ENCODE measurements at regions not wholly inside any gene's neighbourhood (a gene's known extent, or its start where the extent isn't known, plus 50 kb on each side); places are given as distances from the start of the nearest gene placed in this dataset.

DNA sequence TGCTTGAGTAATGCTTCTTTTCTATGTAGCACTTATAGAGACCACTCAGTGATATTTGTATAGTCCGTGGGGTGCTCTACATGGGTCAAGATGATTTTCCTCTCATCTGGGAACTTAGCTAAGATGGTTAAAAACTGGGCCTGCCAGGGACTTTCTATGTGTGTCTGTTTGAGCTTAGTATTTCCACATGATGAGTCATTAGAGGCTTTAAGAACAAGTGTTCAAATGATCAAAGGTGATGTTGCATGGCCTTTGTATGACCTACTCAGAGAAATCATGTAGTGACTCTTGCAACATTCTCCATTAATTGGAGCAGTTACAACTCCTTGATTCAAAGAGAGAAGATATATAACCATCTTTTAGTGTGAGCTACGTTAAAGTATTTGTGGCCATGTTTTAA, 1480.5 kb upstream of the IGFBP7 start:
- TF ChIP-seq, protein P1, sequence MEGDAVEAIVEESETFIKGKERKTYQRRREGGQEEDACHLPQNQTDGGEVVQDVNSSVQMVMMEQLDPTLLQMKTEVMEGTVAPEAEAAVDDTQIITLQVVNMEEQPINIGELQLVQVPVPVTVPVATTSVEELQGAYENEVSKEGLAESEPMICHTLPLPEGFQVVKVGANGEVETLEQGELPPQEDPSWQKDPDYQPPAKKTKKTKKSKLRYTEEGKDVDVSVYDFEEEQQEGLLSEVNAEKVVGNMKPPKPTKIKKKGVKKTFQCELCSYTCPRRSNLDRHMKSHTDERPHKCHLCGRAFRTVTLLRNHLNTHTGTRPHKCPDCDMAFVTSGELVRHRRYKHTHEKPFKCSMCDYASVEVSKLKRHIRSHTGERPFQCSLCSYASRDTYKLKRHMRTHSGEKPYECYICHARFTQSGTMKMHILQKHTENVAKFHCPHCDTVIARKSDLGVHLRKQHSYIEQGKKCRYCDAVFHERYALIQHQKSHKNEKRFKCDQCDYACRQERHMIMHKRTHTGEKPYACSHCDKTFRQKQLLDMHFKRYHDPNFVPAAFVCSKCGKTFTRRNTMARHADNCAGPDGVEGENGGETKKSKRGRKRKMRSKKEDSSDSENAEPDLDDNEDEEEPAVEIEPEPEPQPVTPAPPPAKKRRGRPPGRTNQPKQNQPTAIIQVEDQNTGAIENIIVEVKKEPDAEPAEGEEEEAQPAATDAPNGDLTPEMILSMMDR (IDR thresholded peaks at IDR 0.05; ENCODE audit: low read depth, low read length) = no peak
- H3K4me3 ChIP-seq (replicated peaks in 1 of 2; ENCODE audit: low read depth in 2 of 2, low read length in 2 of 2) = no peak overlapping the region
- no peak for DNase-seq (ENCODE audit: low read depth in 2 of 2)

DNA sequence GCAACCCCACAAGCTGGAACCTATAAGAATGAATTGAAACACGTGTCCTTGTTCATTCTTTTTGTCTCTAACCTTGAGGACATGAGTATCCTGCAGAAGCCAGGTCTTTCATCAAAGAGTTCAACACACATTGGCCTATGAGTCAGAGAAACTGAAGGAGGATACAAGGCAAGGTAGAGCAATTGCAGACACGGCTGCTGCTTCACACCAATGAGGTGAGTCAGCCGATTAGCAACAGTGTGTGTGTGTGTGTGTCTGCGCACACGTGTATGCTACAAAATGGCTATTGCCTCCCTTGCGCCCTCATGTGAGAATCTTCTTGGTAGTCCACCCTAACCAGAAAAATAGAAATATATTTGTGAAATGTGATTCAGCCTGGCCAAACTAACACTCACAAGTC, 1477.7 kb upstream of the IGFBP7 start:
- DNase-seq (ENCODE audit: low read depth in 2 of 2) = no peak
- TF ChIP-seq, protein P1 (IDR thresholded peaks at IDR 0.05; ENCODE audit: low read depth, low read length) = no peak
- no peak overlapping the region for H3K4me3 ChIP-seq (replicated peaks in 1 of 2; ENCODE audit: low read depth in 2 of 2, low read length in 2 of 2)

DNA sequence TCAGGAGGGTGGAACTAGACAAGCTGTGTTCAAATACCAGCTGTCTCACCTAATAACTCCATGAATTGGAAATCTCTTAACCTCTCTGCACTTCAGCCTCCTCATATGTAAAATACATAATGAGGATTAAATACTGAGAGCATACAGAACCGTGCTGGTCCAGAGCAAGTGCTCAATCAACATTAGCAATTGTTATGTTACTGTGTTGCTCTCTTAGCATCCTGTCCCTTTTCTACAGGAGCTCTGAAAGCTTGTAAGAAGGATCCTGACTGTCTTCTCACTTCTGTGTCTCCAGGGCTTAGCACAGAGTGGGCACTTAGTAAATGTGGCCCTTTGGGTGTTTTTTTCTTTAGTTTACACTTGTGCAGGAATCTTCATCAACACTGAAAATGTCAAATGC, 1456.1 kb upstream of the IGFBP7 start:
- DNase-seq (ENCODE audit: low read depth in 2 of 2) = no peak
- TF ChIP-seq, protein P1 (IDR thresholded peaks at IDR 0.05; ENCODE audit: low read depth, low read length) = no peak
- H3K4me3 ChIP-seq (replicated peaks in 1 of 2; ENCODE audit: low read depth in 2 of 2, low read length in 2 of 2) = no peak overlapping the region

DNA sequence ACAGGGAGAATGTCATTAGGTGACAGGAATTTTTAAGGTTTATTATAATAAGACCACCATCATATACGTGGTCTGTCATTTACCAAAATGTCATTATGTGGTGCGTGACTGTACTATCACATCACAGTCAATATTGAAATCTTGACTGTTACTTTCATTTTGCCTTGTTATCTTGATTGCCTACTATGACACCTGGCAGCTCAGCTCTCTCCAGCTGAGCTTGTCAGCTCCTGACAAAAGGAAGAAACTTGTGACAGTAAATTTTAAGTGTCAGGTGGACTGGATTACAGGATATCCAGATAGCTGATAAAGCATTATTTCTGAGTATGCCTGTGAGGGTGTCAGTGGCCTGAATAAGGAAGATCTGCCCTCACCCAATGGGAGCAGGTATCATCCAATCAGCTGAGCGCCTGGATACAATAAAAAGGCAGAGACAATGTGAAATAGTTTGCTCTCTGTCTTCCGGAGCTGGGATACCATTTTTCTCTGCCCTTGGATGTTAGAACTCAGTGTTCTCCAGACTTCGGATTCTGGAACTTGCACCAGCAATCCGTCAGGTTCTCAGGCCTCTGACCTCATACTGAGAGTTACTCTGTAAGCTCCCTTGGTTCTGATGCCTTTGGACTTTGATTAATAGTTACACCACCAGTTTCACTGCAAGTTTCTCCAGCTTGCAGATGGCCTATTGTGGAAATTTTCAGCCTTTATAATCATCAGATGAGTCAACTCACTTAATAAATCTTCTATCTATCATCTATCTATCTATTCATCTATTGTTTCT, 1454.7 kb upstream of the IGFBP7 start:
- DNase-seq (ENCODE audit: low read depth in 2 of 2) = no peak
- H3K4me3 ChIP-seq (replicated peaks in 1 of 2; ENCODE audit: low read depth in 2 of 2, low read length in 2 of 2) = no peak overlapping the region
- TF ChIP-seq, protein P1 (IDR thresholded peaks at IDR 0.05; ENCODE audit: low read depth, low read length) = no peak

DNA sequence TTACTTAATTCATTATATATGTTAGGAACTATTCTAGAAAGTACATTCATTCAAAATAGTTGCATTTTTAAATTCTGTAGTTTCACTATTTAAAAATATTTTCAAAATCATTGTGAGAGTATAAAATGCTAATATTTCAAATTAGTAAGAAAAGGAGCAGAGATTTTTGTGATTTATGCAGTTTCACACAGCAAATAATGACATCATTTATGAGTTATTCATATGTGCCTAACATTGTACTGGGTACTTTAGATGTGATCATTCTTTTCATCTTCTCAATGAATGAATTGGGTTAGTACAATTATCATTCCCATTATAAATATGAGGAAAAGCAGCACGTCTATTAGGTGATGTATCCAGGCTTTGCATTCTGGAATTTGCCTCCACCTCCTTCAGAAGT, 1451.0 kb upstream of the IGFBP7 start:
- no peak overlapping the region for H3K4me3 ChIP-seq (replicated peaks in 1 of 2; ENCODE audit: low read depth in 2 of 2, low read length in 2 of 2)
- no peak for DNase-seq (ENCODE audit: low read depth in 2 of 2)
- TF ChIP-seq, protein P1 (IDR thresholded peaks at IDR 0.05; ENCODE audit: low read depth, low read length) = no peak

DNA sequence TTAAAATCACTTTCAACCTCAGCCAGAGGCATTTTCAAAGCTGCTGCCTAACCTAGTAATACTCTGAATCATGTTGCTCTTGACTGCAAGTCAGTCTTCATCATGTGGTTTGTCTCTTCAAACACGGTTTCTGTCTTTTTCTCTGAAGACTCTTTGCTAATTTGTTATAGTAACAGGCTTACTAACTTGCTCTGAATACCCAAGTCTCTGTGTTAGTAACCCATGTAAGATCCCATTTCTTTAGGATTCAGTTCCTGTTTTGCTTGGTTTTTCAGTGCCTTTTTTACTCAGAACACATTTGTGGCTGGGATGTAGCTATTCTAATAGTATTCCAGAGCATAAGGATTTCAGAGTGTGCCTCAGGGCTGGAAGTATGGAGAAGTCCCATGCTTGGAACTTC, 1450.6 kb upstream of the IGFBP7 start:
- TF ChIP-seq, protein P1 (IDR thresholded peaks at IDR 0.05; ENCODE audit: low read depth, low read length) = no peak
- no peak for DNase-seq (ENCODE audit: low read depth in 2 of 2)
- no peak overlapping the region for H3K4me3 ChIP-seq (replicated peaks in 1 of 2; ENCODE audit: low read depth in 2 of 2, low read length in 2 of 2)

DNA sequence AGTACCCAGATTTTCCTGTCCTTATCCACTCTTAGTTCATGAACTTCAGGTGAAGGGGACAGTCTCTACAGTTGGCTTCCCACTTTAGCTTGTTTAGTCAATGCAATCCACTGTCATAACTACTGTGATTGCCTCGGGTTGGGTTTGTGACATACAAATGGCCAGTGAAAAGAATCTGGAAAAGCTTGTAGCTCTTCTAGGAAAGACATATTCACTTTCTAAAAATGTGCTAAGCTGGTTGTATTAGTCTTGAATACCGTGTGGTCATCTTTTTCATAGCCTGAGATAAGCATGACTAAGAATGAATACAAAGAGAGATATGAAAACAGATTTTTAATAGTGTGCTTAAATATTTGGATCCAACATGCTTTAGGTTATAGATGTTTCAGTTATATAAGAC, 1443.5 kb upstream of the IGFBP7 start:
- no peak for DNase-seq (ENCODE audit: low read depth in 2 of 2)
- H3K4me3 ChIP-seq (replicated peaks in 1 of 2; ENCODE audit: low read depth in 2 of 2, low read length in 2 of 2) = no peak overlapping the region
- TF ChIP-seq, protein P1 (IDR thresholded peaks at IDR 0.05; ENCODE audit: low read depth, low read length) = no peak

All from cardiac fibroblast (primary cell).